K562 (cell line): ENCODE measurements at regions not wholly inside any gene's neighbourhood (a gene's known extent, or its start where the extent isn't known, plus 50 kb on each side); places are given as distances from the start of the nearest gene placed in this dataset.

Source experiments
- FOXP1 ChIP-seq: sonication (generic); formaldehyde crosslinking; IDR thresholded peaks from 2 replicates; pipeline ENCODE4 v1.8.0; 2022; ENCODE audit warnings: mild to moderate bottlenecking, missing genetic modification reagents
- MEIS2 ChIP-seq: fragments of 450-650 bp; IDR thresholded peaks from 2 replicates; pipeline ENCODE4 v1.6.1; 2014; ENCODE audit warnings: mild to moderate bottlenecking; ENCODE audit not compliant: partially characterized antibody
- PHF8 ChIP-seq: fragments of 200-600 bp; sonication (generic); IDR thresholded peaks from 2 replicates; pipeline ENCODE4 v1.6.1; 2012; ENCODE audit warnings: mixed run types, mild to moderate bottlenecking, inconsistent platforms, low read length, moderate library complexity, borderline replicate concordance
- SNIP1 ChIP-seq: fragments of 450-650 bp; IDR thresholded peaks from 2 replicates; pipeline ENCODE4 v1.7.1; 2017; ENCODE audit warnings: low read depth, mild to moderate bottlenecking
- TAF15 ChIP-seq: fragments of 200-400 bp; formaldehyde crosslinking; IDR thresholded peaks from 2 replicates; pipeline ENCODE4 v1.6.1; 2017; ENCODE audit warnings: mild to moderate bottlenecking, low read depth, low read length, moderate library complexity
- ZNF165 ChIP-seq: fragments of 250-450 bp; sonication (Bioruptor Pico); IDR thresholded peaks from 2 replicates; pipeline ENCODE4 v1.4.0; 2020; ENCODE audit warnings: borderline replicate concordance
- ZNF212 ChIP-seq: fragments of 450-650 bp; formaldehyde crosslinking; IDR thresholded peaks from 2 replicates; pipeline ENCODE4 v1.4.0; 2020; ENCODE audit warnings: mild to moderate bottlenecking
- ZNF217 ChIP-seq: sonication (generic); formaldehyde crosslinking; IDR thresholded peaks from 2 replicates; pipeline ENCODE4 v1.8.0; 2022; ENCODE audit warnings: mild to moderate bottlenecking, missing genetic modification reagents
- TF ChIP-seq, protein P1 (sequence below), 3 experiments: fragments of 200-800 bp in 1 of 3; fragments of 250-450 bp in 1 of 3; fragments of 450-650 bp in 1 of 3; sonication (Bioruptor Pico) in 1 of 3; sonication (Bioruptor generic) in 1 of 3; formaldehyde crosslinking in 1 of 3; IDR thresholded peaks; 2 replicates each; pipeline versions ENCODE4 v1.6.1 to v1.8.0; 2016 to 2022; ENCODE audit warnings: mild to moderate bottlenecking in 2 of 3, missing genetic modification characterization in 2 of 3, missing compliant biosample characterization in 1 of 3, moderate library complexity in 1 of 3
- TF ChIP-seq, protein P2 (sequence below): sonication (generic); formaldehyde crosslinking; IDR thresholded peaks from 2 replicates; pipeline ENCODE4 v1.5.0; 2020; ENCODE audit warnings: missing genetic modification reagents

DNA sequence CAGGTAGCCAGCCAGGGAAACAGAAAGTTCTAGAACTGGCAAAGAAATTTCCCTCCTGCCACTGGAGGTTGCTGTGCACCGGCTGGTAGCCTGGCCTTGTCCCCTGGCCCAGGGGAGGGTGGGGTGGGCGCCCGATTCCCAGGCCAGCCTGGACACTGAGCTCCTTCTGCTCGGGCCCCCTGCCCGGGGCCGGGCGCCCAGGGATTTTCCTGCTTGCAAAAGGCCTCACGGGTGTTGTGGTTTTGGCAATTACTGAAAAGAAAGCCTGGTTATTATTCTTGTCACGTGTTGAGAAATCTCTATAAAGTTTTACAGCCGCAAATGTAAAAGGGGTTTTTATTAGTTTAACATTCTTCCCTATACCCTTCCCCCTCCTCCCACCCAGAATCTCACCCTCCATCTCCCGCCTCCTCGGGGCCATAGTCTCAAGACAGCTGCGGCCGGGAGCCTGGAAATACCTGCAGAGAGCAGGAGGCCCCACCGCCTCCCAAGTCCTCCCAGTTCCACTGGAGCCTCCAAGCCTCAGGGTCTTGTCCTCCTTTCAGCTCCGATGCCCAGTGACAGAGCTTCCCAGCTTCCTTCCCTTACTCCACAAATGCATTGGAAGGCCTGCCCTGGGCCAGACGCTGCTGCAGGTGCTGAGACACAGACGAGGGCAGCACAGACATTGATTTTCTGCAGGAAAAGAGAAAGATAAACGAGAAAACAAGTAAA is 1515.6 kb downstream of the TBC1D22A start (continued):
- TF ChIP-seq ZNF212 (CRISPR knock-in tag) (no peak), MEIS2 (no peak), TAF15 (no peak), PHF8 (no peak), ZNF217 (CRISPR knock-in tag) (no peak), FOXP1 (CRISPR knock-in tag) (no peak), SNIP1 (no peak), ZNF165 (CRISPR knock-in tag) (no peak)
- TF ChIP-seq, protein P1, sequence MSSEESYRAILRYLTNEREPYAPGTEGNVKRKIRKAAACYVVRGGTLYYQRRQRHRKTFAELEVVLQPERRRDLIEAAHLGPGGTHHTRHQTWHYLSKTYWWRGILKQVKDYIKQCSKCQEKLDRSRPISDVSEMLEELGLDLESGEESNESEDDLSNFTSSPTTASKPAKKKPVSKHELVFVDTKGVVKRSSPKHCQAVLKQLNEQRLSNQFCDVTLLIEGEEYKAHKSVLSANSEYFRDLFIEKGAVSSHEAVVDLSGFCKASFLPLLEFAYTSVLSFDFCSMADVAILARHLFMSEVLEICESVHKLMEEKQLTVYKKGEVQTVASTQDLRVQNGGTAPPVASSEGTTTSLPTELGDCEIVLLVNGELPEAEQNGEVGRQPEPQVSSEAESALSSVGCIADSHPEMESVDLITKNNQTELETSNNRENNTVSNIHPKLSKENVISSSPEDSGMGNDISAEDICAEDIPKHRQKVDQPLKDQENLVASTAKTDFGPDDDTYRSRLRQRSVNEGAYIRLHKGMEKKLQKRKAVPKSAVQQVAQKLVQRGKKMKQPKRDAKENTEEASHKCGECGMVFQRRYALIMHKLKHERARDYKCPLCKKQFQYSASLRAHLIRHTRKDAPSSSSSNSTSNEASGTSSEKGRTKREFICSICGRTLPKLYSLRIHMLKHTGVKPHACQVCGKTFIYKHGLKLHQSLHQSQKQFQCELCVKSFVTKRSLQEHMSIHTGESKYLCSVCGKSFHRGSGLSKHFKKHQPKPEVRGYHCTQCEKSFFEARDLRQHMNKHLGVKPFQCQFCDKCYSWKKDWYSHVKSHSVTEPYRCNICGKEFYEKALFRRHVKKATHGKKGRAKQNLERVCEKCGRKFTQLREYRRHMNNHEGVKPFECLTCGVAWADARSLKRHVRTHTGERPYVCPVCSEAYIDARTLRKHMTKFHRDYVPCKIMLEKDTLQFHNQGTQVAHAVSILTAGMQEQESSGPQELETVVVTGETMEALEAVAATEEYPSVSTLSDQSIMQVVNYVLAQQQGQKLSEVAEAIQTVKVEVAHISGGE (CRISPR knock-in tag; IDR thresholded peaks at IDR 0.05): no peak
- TF ChIP-seq, protein P2, sequence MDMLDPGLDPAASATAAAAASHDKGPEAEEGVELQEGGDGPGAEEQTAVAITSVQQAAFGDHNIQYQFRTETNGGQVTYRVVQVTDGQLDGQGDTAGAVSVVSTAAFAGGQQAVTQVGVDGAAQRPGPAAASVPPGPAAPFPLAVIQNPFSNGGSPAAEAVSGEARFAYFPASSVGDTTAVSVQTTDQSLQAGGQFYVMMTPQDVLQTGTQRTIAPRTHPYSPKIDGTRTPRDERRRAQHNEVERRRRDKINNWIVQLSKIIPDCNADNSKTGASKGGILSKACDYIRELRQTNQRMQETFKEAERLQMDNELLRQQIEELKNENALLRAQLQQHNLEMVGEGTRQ (CRISPR knock-in tag): no peak
